Dermis microvascular lymphatic vessel endothelial cell (primary cell): ENCODE measurements at regions not wholly inside any gene's neighbourhood (a gene's known extent, or its start where the extent isn't known, plus 50 kb on each side); places are given as distances from the start of the nearest gene placed in this dataset.
"Not testable (repeated sequence)": the region's sequence is repeated elsewhere in the genome, so short reads cannot be mapped to it uniquely, and the experiment has no call there.

Source experiments
- DNase-seq, 2 donors: peaks; one replicate each; pipeline versions ENCODE4 v3.0.0 to v3.0.0-alpha.2; 2010; ENCODE audit warnings: low read depth in 2 of 2

DNA sequence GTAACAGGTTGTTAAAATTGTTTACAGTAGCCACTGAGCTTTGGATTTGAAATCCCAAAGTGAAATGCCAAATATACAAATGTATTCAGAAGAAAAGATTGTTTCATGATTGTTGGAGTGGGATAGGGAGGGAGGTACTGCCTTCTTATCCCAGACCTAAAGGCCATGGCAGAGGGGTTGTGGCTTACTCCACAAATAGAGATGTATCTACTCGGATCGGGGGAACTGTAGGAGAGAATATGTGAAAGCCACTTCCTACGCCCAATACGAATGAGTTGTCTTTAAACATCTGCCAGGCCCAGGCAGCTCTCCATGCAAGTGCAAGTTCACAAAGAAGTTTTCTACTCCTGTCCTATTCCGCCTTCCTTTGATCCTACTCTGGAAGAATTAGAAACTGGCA, 150.2 kb upstream of the PRSS12 start:
- DNase-seq = not testable (repeated sequence)

DNA sequence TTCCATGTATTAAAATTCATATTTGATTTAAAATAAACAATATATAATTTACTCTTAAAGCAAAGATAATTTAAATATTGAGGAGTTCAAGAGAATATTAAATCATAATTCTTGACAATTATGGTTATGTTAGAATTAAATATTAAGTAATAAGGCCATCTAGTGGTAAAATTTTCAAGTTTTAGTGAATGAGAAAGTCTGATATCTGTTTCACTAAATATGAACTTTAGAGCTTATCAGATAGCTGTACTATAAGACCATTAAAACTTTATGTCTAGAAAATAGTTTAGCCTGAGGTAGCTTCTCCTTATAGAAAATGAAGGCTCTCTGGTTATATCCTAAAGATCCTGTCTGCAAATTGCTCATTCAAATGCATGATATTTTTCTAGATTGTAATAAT, 152.1 kb upstream of the PRSS12 start:
- not testable (repeated sequence) for DNase-seq

DNA sequence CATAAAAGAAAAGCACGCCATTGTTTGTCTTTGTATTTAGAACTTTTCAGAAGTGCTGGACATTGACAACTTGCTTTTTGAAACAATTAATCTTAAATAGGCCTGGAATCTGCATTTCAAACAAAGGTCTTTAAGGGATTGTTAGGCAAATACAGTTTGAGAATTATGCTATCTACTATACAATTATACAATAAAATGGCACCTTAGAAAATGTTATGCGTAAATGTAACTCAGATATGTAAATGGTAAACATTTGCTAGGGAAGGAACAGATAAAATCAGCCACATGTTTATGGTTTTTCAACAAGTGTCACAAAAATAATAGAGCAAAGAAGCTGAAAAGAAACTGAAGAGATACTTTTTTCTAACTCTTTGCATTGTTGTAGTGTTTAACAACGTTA, 152.7 kb upstream of the PRSS12 start:
- DNase-seq = not testable (repeated sequence)

DNA sequence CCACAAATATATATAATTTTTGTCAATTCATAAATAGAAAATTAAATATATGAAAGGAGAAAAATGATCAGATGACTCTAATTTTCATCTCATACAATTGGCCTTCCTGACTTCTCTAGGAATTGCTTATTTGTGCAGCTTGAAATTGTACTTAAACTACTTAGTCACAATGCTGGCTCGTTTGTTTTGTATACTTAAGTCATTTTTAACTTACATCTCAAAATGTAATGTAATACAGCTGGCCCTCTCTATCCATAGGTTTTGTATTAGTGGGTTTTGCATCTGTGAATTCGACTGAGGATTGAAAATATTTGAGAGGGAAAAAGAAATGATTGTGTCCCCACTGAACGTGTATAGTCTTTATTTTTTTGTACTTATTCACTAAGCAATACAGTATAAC, 160.1 kb upstream of the PRSS12 start:
- DNase-seq = not testable (repeated sequence)

DNA sequence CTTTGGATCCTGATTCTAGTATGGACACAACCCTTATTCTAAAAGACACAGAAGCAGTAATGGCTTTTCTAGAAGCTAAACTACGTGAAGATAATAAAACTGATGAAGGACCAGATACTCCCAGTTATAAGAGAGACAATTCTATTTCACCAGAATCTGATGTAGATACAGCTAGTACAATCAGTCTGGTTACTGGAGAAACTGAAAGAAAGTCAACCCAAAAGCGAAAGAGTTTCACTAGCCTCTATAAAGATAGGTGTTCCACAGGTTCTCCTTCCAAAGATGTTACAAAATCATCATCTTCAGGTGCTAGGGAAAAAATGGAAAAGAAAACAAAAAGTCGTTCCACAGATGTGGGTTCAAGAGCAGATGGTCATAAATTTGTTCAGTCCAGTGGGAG, 161.5 kb upstream of the PRSS12 start:
- not testable (repeated sequence) for DNase-seq

DNA sequence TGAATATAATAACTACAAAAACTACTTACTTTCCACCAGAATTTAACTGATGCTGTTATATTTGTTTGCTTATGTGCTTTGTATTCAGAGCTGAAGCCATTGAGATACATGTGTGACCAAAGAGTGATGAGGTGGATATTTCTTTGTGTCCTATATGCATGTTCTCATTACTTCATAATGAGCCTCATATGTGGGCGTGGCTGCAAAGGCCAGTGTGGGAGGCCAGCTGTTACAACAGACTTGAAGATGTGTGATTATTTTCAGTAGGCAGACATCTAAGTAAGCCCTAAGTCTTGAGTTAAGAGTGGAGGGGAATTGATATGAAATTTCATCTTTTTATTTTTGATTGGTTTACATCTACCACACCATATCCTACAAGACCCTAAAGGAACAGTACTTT, 163.3 kb upstream of the PRSS12 start:
- DNase-seq = not testable (repeated sequence)

DNA sequence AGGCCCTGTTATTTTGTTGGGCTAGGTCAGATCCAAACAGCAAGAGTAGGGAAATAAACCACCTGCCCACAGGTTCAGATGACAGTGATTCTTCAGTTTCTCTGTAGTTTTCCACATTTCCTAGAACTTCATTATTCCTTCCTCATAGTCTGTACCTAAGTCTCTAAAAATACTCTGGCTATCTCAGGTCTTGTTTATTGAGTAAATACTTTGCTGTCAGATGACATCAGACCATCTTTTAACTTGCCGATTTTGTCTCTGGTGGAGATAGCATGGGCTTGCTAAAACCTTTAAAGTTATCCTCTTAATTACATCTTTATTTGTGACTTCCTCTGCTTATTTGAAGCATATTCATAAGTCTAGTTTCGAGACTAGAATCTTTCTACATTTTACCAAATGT, 155.1 kb upstream of the METTL14 start:
- not testable (repeated sequence) for DNase-seq

DNA sequence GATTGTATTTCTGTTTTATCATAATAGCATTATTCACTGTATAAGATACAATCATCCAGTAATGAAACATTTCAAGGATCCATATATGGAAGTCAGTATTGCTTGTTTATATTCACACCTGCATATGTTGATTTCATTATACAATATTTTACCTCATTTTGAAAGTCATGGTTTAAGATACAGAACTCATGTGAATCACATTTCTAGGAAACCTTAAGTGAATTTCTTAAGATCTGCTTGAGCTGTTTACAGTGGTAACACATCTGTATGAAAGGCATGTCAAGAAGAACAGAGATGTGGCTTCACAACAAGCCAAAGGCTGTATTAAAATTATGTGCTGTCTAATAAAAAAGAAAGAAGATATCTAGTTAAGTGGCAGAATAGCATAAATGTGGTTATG, 153.2 kb upstream of the METTL14 start:
- DNase-seq = not testable (repeated sequence)

DNA sequence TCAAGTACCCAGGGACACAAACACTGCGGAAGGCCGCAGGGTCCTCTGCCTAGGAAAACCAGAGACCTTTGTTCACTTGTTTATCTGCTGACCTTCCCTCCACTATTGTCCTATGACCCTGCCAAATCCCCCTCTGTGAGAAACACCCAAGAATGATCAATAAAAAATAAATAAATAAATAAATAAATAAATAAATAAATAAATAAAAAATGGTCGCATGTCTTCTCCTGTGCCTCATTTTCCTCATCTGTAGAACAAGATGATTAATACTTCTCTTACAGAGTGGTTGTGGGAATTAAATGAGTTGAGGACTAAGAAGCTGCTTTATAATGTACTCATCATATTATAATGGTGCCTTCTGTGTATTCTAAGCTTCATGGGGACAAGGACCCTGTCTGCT, 149.4 kb upstream of the METTL14 start:
- DNase-seq = not testable (repeated sequence)

DNA sequence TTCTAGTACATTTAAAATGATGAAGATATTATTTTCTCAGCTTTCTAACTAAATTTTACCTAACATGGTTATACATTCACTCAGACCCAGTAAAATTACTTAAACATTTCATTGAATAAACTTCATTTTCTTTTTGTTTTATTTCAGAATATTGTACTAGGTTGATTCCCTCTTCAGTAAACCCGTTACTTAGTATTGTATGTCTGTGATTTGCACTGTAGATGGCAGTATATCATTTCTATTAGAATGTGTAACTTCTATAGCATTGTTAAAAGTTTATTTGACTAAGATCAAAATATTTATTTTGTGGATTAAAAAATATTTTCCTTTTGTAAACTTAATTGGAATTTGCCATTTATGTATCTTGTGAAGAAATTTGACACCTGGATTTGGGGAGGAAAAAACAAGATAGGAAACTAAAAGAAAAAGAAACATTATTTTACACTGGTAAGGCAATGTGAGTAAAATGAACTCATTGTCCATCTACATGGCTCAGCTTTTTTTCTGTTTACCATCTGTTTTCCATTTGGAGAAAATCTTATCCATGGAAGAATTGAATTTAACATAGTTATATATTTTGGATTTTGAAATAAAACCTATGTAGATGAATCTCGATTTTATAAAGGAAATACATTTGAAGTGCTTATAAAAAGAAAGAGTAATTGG, 145.6 kb upstream of the METTL14 start:
- DNase-seq = peak; percentile 6 to 14

DNA sequence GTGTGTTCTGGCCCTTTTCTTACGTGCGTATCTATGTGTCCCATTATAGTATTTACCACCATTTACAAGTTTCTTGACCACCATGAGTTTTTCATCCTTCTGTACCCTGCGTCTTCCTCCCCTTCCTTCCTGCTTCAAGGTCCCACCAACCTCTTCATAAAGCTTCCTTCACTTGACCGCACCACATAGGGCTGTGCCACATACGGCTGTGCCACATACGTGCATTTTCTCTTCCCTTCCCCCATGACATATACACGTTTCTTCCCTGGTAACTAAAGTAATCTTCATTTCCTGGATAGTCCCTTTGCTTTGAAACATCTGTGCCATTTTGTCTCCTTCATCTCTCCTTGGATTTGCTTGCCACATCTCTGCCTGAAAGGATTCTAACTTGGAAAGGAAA, 128.6 kb upstream of the METTL14 start:
- not testable (repeated sequence) for DNase-seq

DNA sequence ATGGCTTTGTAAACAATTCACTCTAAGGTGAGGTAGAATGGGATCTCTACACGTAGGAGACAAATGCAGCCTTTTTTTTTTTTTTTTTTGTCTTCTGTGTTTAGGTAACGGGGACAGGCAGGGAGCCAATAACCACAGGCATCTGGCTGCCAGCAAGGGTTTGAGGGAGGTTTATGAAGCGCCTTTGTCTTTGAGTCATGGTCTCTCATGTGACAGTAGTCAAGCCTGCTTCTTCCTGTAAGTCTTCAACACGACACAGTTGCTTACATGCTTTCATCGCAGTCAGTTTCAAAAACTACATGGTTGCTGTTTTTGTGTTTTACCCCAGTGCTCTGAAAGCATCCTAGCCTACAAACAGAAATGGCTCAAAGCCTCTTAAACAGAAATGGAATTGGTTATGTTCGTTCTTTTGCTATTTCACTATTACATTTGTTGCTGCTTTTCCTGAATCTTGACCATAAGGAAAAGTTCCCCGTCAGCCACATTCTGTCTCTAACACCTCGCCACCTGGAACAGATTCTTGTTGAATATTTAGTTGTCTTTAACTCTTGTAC, 127.8 kb upstream of the METTL14 start:
- no peak for DNase-seq

DNA sequence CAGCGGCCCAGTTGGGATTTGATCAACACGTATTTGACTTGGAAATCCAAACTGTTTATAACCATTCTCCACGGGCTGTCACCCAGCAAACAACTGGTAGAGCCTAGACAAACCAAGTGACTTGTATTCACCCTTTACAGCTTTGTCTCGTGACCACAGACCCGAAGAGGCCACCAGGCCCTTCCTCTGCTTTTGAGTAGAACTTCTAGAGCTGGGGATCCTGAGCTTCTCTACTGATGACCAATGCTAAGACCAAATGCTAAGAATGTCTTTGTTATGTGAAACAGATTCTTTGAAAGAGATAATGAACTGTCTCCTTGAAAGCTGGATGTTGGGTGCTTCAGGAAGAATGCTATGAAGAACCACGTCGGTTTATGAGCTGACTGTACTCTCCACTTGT, 127.0 kb upstream of the METTL14 start:
- not testable (repeated sequence) for DNase-seq

DNA sequence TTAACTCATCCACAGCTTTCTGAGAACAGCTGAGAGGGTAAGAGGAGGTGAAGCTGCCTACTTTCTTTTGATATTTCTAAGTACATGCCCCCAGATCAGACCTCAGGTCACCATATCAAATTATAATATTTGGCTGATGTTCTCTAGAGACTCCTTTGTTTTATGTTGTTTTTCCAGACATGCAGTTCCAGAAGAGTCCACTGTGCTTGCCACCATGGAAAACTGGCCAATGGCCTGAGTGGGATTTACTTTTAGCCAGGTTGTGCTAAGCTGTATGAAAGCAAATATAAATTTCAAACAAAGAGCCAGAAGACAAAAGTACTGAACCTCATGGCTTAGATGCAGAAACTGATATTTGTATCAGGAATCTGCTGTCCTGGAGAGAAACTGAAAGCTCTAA, 123.6 kb upstream of the METTL14 start:
- not testable (repeated sequence) for DNase-seq

DNA sequence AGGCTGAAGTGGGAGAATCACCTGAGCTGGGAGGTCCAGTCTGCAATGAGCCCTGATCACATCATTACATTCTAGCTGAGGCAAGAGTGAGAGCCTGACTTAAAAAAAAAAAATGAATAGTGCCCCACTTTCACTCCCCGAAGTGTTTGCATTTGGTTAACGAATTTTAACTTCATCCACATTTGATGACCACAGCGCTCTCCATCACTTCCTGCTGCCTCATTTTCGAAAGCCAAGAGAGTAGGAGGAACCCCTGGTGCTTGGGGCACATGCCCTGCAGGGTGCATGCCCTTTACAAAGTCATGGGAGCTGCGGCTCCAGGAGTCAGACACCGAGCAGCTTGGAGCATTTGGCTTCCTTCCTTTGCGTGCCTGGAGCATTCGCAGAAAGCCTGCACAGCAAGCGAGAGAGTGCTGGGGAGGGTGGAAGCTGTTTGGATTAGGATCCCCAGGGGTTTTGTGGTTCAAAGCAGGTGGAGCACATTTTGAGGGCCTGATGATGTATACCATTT, 119.1 kb upstream of the METTL14 start:
- DNase-seq = not testable (repeated sequence)

DNA sequence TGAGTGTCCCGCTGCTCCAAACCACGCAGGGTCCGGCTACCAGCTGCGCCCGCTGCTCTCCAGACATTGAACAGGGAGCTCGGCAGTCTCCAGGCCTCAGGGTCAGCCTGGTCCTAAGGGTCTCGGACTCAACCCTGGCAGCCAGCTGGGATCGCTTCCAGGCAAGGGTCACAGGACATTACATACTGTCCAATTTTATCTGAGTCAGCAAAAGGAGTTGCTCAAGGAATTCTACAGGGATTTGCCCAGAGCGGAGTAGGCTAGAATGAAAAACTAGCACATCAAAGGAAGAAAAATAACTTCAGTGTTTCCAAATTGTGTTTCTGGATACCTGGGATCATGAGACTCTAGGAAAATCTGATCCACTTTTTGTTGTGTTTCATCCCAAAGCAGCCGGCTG, 112.2 kb upstream of the METTL14 start:
- not testable (repeated sequence) for DNase-seq

DNA sequence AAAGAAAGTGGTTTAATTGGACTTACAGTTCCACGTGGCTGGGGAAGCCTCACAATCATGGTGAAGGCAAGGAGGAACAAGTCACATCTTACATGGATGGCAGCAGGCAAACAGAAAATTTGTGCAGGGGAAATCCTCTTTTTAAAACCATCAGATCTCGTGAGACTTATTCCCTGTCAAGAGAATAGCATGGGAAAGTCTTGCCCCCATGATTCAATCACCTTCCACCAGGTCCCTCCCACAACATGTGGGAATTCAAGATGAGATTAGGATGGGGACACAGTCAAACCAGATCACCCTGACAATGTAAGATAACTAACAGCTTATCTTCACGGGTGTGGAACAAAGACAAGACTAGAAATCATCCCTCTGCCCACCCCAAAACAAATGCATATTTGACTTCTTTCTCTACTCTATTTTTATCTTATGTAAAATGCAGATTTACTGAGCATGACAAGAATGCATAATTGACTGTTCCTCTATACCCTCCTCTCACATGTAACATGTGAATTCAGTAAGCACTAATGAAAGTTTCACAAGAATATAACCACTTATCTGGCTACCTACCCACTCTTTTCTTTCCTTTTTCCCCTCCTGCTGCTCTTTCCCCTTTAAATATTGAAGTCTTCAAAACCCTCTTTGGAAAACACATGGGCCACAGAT, 110.8 kb upstream of the METTL14 start:
- DNase-seq = not testable (repeated sequence)

DNA sequence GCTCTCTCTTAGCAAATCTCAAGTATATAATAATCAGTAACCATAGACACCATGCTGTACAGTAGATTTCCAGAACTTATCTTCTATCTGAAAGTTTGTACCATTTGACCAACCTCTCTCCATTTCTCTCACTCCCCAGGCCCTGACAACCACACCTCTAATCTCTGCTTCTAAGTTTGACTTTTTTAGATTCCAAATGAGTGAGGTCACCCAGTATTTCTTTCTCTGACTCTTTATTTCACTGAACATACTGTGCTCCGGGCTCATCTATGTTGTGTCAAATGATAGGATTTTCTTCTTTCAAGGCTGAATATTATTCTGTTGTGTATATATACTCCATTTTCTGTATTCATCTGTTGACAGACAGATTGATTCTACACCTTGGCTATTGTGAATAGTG, 110.1 kb upstream of the METTL14 start:
- not testable (repeated sequence) for DNase-seq

DNA sequence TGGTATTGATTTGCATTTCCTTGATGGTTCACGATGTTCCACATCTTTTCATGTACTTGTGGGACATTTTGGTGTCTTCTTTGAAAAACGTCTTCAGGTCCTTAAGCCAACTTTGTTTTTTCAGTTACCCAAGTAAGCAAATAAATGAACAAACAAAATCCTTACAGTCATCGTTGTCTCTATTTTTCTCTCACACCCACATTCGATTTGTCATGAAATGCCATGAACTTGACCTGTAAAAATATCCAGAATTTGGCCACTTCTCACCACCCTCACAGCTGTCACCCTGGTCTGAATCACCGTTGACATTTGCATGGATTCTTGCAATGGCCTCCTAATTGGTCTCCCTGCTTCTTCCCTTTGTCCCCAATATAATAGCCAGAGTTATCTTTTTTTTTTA, 109.5 kb upstream of the METTL14 start:
- not testable (repeated sequence) for DNase-seq

DNA sequence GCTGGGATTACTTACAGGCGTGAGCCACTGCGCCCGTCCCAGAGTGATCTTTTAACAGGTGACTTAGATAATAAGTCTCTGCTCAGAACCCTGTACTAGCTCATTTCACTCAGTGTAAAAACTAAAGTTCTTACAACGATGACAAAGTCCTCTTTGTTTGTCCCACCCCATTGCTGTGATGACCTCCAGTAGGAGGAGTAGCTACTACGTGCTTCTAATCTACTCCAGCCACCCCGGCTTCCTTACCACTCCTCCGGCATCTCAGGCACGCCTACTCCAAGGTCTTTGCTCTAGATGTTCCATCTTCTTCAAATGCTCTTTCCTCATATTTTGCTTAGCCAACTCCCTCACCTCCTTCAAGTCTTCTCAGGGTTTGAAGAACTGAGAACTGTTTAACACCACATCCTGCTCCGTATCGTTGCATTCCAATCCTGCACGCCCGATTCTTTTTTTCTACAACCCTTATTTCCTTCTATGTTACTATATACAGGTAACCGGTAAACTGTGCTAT, 108.4 kb upstream of the METTL14 start:
- DNase-seq = not testable (repeated sequence)

DNA sequence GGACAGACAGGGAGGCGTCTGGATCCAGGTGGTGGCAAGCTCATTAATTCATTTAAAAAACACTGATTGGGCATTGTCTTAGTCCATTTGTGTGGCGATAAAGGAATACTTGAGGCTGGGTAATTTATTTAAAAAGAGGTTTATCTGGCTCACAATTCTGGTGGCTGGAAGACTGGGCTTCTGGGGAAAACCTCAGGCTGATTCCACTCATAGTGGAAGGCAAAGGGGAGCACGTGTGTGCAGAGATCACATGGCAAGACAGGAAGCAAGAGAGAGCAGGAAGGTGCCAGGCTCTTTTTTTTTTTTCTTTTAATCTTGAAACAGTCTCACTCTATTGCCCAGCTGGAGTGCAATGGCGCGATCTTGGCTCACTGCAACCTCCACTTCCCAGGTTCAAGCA, 100.2 kb upstream of the METTL14 start:
- no peak for DNase-seq

DNA sequence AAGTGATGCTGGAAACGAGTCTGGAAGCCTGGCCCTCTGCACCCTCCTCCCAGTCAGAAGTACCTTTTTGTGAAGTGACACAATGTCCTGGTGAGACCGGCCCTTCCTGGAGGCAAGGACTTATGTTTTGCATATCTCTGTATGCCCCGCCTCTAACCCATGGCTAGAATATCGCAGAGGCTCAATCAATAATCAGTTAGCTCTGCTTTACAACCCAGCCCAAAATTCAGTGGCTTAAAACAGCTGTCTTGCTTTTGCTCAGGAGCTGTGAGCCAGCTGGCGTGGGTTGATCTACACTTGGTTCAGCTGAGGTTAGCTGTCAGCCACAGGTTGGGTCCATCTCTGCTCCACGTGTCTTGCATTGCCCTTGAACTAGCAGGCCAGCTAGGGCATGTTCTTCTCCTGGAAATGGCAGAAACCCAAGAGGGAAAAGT, 98.8 kb upstream of the METTL14 start:
- no peak for DNase-seq
